K562 (cell line): ENCODE measurements at regions not wholly inside any gene's neighbourhood (a gene's known extent, or its start where the extent isn't known, plus 50 kb on each side); places are given as distances from the start of the nearest gene placed in this dataset.

ENCODE experiments used
- ATAC-seq: fragments of 200-7000 bp; cut with Tn5 transposase; 3 replicates; pipeline ENCODE4 v1.9.1; 2020; ENCODE audit warnings: moderate library complexity
- BruUV-seq: library from RNA; stranded (reverse); fragments of 400-500 nt; replicated peaks from 2 replicates; lab custom pipeline; 2021; lab: Mats Ljungman, UMichigan
- CTCF ChIA-PET: fragments of 300-600 bp; formaldehyde crosslinking; extraction: SDS; loops from one replicate; lab custom pipeline; 2021; ENCODE audit warnings: low intra/inter-chr PET ratio; lab: Yijun Ruan, JAX
- POLR2A ChIA-PET: fragments of 300-600, 350-650 bp; sonication (Branson Sonifier 250); formaldehyde crosslinking; extraction: SDS; loops from one replicate; lab custom pipeline; 2021; ENCODE audit warnings: antibody characterized with exemption, inconsistent platforms; lab: Yijun Ruan, JAX
- DNase-seq, 4 experiments: peaks; one replicate each; pipeline versions ENCODE4 v3.0.0 to v3.0.0-alpha.2; 2011 to 2018; ENCODE audit warnings: low spot score in 3 of 4, mixed read lengths in 3 of 4; ENCODE audit errors: extremely low read depth in 1 of 4
- FAIRE-seq: peaks from 2 replicates; lab custom pipeline; 2011; peaks lifted over from hg19 to GRCh38; lab: Jason Lieb, UNC
- H2AFZ ChIP-seq: 2 replicates; pipeline ENCODE4 v1.6.0; 2011; ENCODE audit warnings: low read depth, low read length, control low read depth, inconsistent platforms
- H3K27ac ChIP-seq: fragments of 200-600 bp; 3 replicates; pipeline ENCODE4 v1.8.0; 2011; ENCODE audit warnings: low read depth, mild to moderate bottlenecking, control low read depth, inconsistent platforms, low read length, moderate library complexity, mixed read lengths; ENCODE audit errors: extremely low read depth
- H3K27me3 ChIP-seq, 2 experiments: fragments of 300-600 bp in 1 of 2; 2 replicates in 1 of 2; 3 replicates in 1 of 2; pipeline versions ENCODE4 v1.6.0 to v1.8.0; 2011; ENCODE audit warnings: inconsistent platforms in 2 of 2, low read length in 2 of 2, mild to moderate bottlenecking in 1 of 2, mixed read lengths in 1 of 2, moderate library complexity in 1 of 2; ENCODE audit not compliant: control insufficient read depth in 2 of 2, insufficient read depth in 2 of 2
- H3K36me3 ChIP-seq: fragments of 300-600 bp; 3 replicates; pipeline ENCODE4 v1.8.0; 2011; ENCODE audit warnings: mild to moderate bottlenecking, low read length, inconsistent platforms; ENCODE audit not compliant: control insufficient read depth, insufficient read depth
- H3K4me1 ChIP-seq, 2 experiments: fragments of 200-600 bp in 1 of 2; replicated peaks in 1 of 2; 2 replicates in 1 of 2; 3 replicates in 1 of 2; pipeline versions ENCODE4 v1.5.1 to v1.8.0; 2011; ENCODE audit warnings: inconsistent platforms in 2 of 2, low read length in 2 of 2, mild to moderate bottlenecking in 1 of 2, mixed read lengths in 1 of 2, moderate library complexity in 1 of 2; ENCODE audit not compliant: control insufficient read depth in 2 of 2, insufficient read depth in 2 of 2
- H3K4me2 ChIP-seq: 2 replicates; pipeline ENCODE4 v1.6.1; 2011; ENCODE audit warnings: low read length, control low read depth, inconsistent platforms, mixed read lengths; ENCODE audit not compliant: insufficient read depth
- H3K4me3 ChIP-seq: fragments of 200-600 bp; sonication (generic), shearing (Covaris generic); 2 replicates; pipeline ENCODE4 v1.5.1; 2016; ENCODE audit warnings: control low read depth, inconsistent platforms
- H3K79me2 ChIP-seq: fragments of 200-600 bp; 3 replicates; pipeline ENCODE4 v1.8.0; 2011; ENCODE audit warnings: low read length, inconsistent platforms; ENCODE audit not compliant: control insufficient read depth, insufficient read depth
- H3K9ac ChIP-seq, 2 experiments: 2 replicates each; pipeline versions ENCODE4 v1.6.0 to v1.6.1; 2011; ENCODE audit warnings: low read depth in 2 of 2, low read length in 2 of 2, control low read depth in 1 of 2, inconsistent platforms in 1 of 2, mild to moderate bottlenecking in 1 of 2, mixed read lengths in 1 of 2; ENCODE audit not compliant: insufficient read depth in 1 of 2
- H3K9me1 ChIP-seq: one replicate; pipeline ENCODE4 v1.6.0; 2011; ENCODE audit warnings: inconsistent platforms, mild to moderate bottlenecking, low read length, moderate library complexity; ENCODE audit not compliant: control insufficient read depth, insufficient read depth
- H3K9me3 ChIP-seq: replicated peaks from 2 replicates; pipeline ENCODE4 v1.5.1; 2011; ENCODE audit warnings: low read depth, low read length, inconsistent platforms; ENCODE audit not compliant: control insufficient read depth, insufficient read depth
- H4K20me1 ChIP-seq: replicated peaks from 2 replicates; pipeline ENCODE4 v1.6.1; 2011; ENCODE audit warnings: low read length, inconsistent platforms, mixed read lengths; ENCODE audit not compliant: control insufficient read depth, insufficient read depth
- ZNF408 ChIP-seq: fragments of 250-450 bp; sonication (Bioruptor Pico); IDR thresholded peaks from 2 replicates; pipeline ENCODE4 v1.4.0; 2020; ENCODE audit warnings: low read depth, mild to moderate bottlenecking, moderate library complexity
- WGBS: fragments of 100-300 bp; shearing (Covaris generic); methylation state at CpG from one replicate; pipeline ENCODE4 v1.1.6; 2016; ENCODE audit warnings: low coverage, mixed read lengths; ENCODE audit not compliant: insufficient coverage; ENCODE audit errors: missing lambda C conversion rate; 5-methylcytosine and 5-hydroxymethylcytosine counted together
- in situ Hi-C: fragments of 300-500 bp; cut with MboI; formaldehyde crosslinking; loops from 4 replicates; pipeline ENCODE4 v1.15.0; 2018; ENCODE audit warnings: inconsistent platforms, mixed read lengths
- intact Hi-C: fragments of 100-400 bp; cut with micrococcal nuclease; formaldehyde crosslinking; loops from 2 replicates; pipeline ENCODE4 v1.14.2; 2022
- TF ChIP-seq, protein P1 (sequence below): sonication (generic); formaldehyde crosslinking; IDR thresholded peaks from 2 replicates; pipeline ENCODE4 v1.8.1; 2023; ENCODE audit warnings: mild to moderate bottlenecking, missing genetic modification reagents, moderate library complexity
- TF ChIP-seq, protein P2 (sequence below): fragments of 250-450 bp; sonication (Bioruptor Pico); IDR thresholded peaks from 2 replicates; pipeline ENCODE4 v1.8.0; 2021; ENCODE audit warnings: borderline replicate concordance, mild to moderate bottlenecking, moderate library complexity; ENCODE audit not compliant: poor library complexity, severe bottlenecking
- TF ChIP-seq, protein P3 (sequence below): fragments of 200-600 bp; sonication (generic); IDR thresholded peaks from one replicate; pipeline ENCODE4 v1.6.1; 2012; ENCODE audit warnings: mild to moderate bottlenecking, low read depth, low read length, inconsistent platforms
- TF ChIP-seq, protein P4 (sequence below): fragments of 250-450 bp; sonication (Bioruptor Pico); IDR thresholded peaks from 2 replicates; pipeline ENCODE4 v1.6.1; 2021; ENCODE audit warnings: mild to moderate bottlenecking

DNA sequence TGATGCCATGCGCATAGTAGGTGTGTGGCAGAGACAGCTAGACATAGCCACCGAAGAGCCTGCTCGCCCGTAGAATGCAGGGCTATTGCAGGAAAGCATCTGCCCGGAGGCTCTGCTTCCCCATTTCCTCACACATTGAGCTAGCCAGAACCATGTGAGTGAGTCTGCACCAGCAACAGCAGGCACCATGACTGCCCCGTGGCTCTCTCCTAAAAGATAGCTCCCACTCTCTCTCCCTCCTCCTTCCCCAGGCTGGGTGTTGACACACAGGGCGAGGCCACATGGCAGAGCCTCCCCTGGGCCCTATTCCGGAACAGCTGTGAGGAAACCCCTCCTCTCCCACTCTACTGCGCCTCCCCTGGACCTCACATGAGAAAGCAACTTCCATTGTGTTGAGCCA, 52.3 kb upstream of the ATP12A start:
- no TSS peak for BruUV-seq
- 43% methylated on average over 8 of the region's 9 CpGs for WGBS
- Histone ChIP-seq H3K9me3 (no peaks in the 10 kb centered on the region), H3K27ac (no peak overlapping the region), H4K20me1 (no peaks in the 10 kb centered on the region), H3K9ac (no peak overlapping the region), H3K79me2 (no peaks in the 10 kb centered on the region), H3K4me1 (peaks cover 4 to 5% of the 10 kb centered on the region in 2 experiments; a peak in 3 of 5 replicates), H3K27me3 (no peaks in the 10 kb centered on the region), H2AFZ (peak overlapping the region; percentile 68), H3K4me2 (no peak overlapping the region), H3K36me3 (no peaks in the 10 kb centered on the region), H3K4me3 (no peak overlapping the region), H3K9me1 (no peaks in the 10 kb centered on the region)
- DNase-seq, result peak; percentile 11 to 14 (median 14)
- intact Hi-C loops (loop anchor here (1.0 kb wide), 1 partner anchor 43 kb away; no protein-coding TSS in a partner anchor), in situ Hi-C loops (no loop called here)
- ChIA-PET CTCF (interaction anchor here (0.7 to 1.3 kb wide), 2 partner anchors 24 to 44 kb away, joined by 3 to 5 read pairs; no protein-coding TSS in a partner anchor), POLR2A (interaction anchor here (0.7 kb wide), 1 partner anchor 485 kb away, joined by 3 read pairs; no protein-coding TSS in a partner anchor)
- peak; percentile 64 for ATAC-seq
- no peak for FAIRE-seq
- TF ChIP-seq, protein P1, sequence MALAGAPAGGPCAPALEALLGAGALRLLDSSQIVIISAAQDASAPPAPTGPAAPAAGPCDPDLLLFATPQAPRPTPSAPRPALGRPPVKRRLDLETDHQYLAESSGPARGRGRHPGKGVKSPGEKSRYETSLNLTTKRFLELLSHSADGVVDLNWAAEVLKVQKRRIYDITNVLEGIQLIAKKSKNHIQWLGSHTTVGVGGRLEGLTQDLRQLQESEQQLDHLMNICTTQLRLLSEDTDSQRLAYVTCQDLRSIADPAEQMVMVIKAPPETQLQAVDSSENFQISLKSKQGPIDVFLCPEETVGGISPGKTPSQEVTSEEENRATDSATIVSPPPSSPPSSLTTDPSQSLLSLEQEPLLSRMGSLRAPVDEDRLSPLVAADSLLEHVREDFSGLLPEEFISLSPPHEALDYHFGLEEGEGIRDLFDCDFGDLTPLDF (CRISPR knock-in tag), result no peak
- TF ChIP-seq, protein P2, sequence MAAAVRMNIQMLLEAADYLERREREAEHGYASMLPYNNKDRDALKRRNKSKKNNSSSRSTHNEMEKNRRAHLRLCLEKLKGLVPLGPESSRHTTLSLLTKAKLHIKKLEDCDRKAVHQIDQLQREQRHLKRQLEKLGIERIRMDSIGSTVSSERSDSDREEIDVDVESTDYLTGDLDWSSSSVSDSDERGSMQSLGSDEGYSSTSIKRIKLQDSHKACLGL, result no peak
- TF ChIP-seq, protein P3, sequence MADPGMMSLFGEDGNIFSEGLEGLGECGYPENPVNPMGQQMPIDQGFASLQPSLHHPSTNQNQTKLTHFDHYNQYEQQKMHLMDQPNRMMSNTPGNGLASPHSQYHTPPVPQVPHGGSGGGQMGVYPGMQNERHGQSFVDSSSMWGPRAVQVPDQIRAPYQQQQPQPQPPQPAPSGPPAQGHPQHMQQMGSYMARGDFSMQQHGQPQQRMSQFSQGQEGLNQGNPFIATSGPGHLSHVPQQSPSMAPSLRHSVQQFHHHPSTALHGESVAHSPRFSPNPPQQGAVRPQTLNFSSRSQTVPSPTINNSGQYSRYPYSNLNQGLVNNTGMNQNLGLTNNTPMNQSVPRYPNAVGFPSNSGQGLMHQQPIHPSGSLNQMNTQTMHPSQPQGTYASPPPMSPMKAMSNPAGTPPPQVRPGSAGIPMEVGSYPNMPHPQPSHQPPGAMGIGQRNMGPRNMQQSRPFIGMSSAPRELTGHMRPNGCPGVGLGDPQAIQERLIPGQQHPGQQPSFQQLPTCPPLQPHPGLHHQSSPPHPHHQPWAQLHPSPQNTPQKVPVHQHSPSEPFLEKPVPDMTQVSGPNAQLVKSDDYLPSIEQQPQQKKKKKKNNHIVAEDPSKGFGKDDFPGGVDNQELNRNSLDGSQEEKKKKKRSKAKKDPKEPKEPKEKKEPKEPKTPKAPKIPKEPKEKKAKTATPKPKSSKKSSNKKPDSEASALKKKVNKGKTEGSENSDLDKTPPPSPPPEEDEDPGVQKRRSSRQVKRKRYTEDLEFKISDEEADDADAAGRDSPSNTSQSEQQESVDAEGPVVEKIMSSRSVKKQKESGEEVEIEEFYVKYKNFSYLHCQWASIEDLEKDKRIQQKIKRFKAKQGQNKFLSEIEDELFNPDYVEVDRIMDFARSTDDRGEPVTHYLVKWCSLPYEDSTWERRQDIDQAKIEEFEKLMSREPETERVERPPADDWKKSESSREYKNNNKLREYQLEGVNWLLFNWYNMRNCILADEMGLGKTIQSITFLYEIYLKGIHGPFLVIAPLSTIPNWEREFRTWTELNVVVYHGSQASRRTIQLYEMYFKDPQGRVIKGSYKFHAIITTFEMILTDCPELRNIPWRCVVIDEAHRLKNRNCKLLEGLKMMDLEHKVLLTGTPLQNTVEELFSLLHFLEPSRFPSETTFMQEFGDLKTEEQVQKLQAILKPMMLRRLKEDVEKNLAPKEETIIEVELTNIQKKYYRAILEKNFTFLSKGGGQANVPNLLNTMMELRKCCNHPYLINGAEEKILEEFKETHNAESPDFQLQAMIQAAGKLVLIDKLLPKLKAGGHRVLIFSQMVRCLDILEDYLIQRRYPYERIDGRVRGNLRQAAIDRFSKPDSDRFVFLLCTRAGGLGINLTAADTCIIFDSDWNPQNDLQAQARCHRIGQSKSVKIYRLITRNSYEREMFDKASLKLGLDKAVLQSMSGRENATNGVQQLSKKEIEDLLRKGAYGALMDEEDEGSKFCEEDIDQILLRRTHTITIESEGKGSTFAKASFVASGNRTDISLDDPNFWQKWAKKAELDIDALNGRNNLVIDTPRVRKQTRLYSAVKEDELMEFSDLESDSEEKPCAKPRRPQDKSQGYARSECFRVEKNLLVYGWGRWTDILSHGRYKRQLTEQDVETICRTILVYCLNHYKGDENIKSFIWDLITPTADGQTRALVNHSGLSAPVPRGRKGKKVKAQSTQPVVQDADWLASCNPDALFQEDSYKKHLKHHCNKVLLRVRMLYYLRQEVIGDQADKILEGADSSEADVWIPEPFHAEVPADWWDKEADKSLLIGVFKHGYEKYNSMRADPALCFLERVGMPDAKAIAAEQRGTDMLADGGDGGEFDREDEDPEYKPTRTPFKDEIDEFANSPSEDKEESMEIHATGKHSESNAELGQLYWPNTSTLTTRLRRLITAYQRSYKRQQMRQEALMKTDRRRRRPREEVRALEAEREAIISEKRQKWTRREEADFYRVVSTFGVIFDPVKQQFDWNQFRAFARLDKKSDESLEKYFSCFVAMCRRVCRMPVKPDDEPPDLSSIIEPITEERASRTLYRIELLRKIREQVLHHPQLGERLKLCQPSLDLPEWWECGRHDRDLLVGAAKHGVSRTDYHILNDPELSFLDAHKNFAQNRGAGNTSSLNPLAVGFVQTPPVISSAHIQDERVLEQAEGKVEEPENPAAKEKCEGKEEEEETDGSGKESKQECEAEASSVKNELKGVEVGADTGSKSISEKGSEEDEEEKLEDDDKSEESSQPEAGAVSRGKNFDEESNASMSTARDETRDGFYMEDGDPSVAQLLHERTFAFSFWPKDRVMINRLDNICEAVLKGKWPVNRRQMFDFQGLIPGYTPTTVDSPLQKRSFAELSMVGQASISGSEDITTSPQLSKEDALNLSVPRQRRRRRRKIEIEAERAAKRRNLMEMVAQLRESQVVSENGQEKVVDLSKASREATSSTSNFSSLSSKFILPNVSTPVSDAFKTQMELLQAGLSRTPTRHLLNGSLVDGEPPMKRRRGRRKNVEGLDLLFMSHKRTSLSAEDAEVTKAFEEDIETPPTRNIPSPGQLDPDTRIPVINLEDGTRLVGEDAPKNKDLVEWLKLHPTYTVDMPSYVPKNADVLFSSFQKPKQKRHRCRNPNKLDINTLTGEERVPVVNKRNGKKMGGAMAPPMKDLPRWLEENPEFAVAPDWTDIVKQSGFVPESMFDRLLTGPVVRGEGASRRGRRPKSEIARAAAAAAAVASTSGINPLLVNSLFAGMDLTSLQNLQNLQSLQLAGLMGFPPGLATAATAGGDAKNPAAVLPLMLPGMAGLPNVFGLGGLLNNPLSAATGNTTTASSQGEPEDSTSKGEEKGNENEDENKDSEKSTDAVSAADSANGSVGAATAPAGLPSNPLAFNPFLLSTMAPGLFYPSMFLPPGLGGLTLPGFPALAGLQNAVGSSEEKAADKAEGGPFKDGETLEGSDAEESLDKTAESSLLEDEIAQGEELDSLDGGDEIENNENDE, result no peak
- TF ChIP-seq, protein P4, sequence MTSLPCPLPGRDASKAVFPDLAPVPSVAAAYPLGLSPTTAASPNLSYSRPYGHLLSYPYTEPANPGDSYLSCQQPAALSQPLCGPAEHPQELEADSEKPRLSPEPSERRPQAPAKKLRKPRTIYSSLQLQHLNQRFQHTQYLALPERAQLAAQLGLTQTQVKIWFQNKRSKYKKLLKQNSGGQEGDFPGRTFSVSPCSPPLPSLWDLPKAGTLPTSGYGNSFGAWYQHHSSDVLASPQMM (CRISPR knock-in tag), result no peak
- TF ChIP-seq ZNF408 (CRISPR knock-in tag), result no peak
